ENCODE measurements at regions not wholly inside any gene's neighbourhood (a gene's known extent, or its start where the extent isn't known, plus 50 kb on each side); places are given as distances from the start of the nearest gene placed in this dataset.

DNA sequence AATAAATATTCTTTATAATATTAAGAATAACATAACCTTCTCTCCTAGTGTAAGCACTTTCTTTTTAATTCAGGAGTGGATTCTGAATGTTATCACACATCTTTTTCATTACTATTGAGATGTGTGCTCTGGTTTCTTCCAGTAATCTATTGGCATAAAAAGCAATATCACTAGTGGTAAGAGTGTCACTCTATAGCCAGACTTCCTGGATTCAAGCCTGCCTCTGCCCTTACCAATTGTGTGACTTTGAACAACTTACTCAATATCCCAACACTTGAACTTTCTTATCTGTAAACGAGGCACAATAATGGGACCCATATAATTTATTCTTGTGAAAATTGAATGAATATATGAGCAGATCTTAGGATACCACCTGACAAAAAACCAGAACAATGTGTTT lies 71.0 kb downstream of the SEM1 start:
- no peak for DNase-seq (ENCODE audit: low read depth)

DNA sequence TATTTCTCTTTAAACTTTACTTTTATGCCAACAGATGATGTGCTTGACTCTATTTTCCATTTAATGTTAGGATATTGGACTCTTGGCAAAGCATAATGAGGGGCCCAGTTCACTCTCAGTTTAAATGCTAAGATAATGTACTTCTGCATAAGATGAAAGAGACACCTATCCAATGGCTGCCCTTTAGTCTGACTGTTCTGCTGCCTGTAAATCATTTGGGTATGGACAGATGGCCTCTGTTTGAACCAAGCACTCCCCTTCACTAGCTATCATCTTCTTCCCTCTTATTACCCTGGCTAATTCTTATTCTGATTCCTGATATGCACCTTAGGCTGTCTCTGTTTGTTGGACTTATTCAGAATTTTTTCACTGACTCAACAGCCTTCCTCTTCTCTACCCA lies 72.1 kb downstream of the SEM1 start:
- no peak for DNase-seq (ENCODE audit: low read depth)

DNA sequence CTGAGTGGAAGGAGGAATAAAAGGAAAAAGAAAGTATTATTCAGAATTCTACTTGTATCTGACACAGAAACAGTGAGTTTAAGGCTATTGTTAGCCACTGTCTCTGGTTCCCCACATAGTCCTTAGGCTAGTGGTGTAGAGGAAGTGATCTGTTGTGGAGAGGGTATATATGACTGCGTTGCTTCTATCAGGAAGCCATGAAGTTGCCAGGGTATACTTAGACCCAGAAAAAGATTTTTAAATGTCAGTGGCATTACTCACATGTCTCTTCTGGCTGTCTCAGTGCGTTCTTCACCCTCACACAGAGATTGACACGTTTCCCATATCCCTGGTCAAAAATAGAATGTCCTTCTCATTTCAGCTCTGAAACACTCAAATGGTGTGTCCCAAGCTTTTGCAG lies 72.7 kb downstream of the SEM1 start:
- DNase-seq (ENCODE audit: low read depth) = no peak

DNA sequence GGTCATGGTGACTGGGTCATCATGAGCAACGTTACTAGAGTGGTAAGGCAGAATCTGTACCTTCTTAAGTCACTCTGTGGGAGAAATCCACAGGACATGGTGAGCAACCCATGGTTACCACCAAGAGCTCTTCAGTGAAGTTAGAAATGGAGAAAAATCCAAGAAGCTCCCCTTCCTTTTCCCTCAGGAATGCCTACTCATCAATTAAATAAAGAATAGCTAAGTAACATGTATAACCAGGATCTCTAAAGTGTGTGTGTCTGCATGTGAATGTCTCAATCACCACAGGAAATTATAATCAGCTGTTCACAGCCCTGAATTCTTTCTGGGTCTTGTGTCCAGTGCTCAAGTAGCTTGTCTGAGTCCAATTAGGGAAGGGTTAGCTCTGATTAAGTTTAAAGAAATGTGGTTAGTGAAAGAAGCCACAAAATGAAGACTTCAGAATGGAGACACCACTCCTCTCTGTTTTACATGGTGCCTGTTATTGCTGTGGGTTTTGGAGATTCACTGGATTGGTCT lies 73.2 kb downstream of the SEM1 start:
- DNase-seq (ENCODE audit: low read depth) = no peak

DNA sequence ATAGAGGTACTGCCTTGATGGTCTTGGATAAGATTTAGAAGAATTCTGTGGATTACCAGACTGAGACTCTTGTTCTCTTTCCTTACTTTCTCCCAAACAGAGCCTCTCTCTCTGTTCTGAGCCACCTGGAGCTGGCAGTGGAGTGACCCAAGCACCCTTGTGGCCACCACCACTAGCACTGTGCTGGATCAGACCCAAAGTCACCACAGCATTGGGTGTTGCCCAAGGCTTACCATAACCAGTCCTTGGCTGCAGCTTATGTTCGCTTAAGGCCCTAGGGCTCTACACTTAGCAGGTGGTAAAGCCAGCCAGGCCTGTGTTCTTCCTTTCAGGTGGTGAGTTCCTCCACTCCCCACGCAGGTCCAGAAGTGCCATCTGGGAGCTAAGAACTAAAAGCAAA lies 79.8 kb downstream of the SEM1 start:
- DNase-seq (ENCODE audit: low read depth) = no peak

DNA sequence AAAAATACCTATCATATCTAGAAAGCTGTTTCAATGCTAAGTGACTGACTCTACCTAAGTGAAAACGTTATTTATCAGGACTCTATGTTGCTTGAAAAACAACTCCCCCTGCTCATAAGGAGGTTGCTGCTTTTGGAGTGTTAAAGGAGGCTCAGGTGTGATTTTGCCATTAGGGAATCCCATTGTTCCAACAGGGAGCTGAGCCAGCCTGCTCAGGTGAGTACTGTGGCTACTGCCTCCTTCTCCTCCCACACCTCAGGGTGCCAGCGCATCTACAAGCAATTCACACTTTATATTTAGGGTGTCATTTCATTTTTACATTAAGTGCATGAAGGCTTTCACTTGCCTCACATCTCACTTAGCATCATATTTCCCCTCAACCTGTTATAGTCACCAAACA lies 84.7 kb downstream of the SEM1 start:
- no peak for DNase-seq (ENCODE audit: low read depth)

DNA sequence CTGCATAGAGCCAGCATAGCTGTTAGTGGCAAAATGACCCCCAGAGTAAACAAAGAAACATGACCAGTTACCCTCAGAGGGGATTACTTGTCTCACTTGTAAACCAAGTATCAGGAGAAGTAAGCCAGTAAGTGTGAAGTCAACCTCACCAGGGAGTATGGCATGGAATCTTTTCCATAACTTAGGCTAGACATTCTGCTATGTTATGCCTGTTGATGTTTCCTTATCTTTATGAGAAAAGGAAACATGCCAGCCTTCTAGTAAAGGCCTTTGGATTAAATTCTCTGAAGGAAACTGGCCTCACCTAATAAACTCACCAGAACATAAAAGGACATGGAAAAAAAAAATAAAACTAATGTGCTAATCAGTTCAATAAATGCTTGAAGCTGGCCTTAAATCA lies 87.7 kb downstream of the SEM1 start:
- no peak for DNase-seq (ENCODE audit: low read depth)

DNA sequence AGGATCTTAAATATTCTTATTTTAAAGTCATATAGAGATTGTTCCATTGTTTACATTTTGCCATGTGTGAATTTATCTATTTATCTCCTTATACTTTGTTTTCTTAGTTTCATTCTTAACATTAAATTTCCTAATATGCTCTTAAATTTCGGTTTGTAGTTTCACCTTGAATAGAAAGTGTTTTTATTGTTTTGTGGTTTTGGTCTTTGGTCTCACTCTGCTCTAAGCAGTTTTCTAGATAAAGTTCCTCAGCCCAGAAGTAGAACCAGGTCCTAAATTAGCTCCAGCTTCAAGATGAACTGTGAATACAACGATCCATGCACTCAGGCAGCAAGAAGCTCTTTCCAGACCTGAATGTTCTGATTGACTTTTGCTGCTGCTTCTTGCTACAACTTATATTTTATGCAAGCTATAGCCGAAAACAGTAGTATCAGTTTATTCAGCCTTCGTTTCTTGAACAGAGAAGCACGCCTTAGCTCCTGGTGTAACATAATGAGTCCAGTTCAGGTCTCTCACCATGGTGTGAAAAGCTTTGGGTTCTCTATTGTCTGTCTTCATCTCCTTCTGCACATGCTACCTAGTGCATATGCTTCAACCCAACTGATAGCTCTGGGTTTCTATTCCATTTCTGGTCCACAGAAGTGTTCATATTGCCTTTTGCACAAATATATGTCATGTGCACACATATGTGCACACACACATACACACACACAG lies 95.3 kb downstream of the SEM1 start:
- no peak for DNase-seq (ENCODE audit: low read depth)

DNA sequence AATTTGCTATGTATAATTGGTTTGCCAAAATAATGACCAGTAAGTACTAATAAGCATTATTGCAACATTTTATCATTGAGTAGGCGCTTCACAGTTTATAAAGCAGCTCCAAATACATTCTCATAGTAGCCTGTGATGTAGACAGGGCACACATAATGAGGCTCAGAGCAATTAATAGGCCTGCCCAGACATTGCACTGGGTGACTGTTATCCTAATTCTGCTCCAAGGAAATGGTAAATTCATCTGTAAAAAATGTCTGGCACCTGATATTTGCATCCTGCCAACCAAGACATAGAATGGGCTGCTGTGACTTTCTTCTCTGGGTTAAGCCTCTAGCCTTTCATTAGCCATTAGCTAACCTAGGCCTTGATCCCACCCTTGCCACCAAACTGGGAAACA lies 97.6 kb downstream of the SEM1 start:
- no peak for DNase-seq (ENCODE audit: low read depth)

DNA sequence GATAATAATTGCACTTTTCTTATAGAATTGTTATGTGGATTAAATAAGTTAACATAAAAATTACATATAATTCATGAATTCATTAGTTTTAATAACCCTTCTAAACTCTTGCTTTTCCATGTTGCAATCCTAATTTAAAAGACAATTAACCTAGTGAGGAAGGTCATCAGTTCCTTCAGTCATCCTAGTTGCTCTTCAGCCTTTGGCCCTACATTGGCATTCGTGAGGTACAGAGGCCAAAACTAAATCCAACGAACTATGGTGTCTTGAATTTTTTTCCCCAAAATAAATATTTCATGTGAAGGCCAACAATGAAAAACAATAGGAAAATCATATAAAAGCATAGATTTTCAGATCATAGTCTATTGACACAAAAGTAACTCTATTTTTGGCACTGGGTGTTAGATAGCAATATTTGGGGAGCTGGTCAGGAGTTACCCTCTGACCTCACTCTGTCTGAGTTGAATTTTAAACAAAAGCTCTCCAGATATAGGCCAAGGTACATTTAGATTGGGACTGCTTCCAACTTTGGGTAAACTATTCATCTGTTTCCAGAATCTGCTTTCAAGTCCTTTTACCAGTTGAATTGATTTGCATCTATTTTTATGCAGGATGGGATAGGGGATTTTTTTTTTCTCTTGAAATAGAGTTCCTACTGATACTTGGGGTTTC lies 104.5 kb downstream of the SEM1 start:
- no peak for DNase-seq (ENCODE audit: low read depth)

DNA sequence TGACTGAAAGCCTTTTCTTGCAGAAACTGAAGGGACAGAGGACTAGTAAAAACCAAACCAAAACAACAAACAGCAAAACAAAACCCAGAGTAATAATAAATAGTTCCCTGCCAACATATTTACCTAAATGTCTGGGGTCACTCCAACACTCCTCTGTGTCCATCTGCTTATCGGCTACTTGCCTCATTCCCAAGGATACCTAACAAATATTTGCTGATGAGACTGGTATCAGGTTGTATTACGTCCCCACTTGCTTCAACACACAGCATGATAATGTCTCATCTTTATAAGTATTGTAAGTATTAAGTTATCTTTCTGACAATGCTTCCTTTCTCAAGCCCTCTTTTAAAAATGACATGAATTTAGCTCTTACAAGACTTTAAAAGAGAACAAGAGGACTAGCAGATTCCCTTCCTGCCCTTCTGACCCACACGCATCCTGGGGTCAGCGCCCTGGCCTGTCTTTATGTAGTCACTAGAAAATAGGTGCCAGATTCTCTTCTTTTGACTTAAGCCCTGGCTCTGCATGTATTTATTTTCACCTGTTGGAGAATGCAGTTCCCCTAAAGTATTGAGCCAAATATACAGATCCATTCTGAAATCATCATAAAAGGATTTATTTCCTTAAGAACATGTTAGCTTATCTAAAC lies 110.2 kb downstream of the SEM1 start:
- DNase-seq (ENCODE audit: low read depth) = no peak

DNA sequence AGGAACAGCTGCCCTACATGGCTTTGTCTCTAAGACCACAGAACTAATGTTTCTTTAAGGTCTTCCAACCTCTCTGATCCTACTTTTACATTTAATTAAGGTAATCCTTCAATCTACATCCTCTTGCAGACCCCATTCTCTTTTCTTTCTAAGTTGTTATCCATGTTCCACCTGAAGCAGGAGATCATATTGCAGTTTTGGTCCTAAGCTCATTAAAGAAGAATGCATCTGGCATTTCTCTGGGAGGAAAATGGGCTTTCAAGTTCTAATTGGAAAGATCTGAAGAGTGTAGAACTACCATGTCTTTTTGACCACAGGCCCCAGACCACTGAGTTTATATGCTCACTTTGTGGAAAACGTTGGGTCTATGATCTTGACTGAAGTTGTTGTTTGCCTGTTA lies 111.2 kb downstream of the SEM1 start:
- DNase-seq (ENCODE audit: low read depth) = no peak

DNA sequence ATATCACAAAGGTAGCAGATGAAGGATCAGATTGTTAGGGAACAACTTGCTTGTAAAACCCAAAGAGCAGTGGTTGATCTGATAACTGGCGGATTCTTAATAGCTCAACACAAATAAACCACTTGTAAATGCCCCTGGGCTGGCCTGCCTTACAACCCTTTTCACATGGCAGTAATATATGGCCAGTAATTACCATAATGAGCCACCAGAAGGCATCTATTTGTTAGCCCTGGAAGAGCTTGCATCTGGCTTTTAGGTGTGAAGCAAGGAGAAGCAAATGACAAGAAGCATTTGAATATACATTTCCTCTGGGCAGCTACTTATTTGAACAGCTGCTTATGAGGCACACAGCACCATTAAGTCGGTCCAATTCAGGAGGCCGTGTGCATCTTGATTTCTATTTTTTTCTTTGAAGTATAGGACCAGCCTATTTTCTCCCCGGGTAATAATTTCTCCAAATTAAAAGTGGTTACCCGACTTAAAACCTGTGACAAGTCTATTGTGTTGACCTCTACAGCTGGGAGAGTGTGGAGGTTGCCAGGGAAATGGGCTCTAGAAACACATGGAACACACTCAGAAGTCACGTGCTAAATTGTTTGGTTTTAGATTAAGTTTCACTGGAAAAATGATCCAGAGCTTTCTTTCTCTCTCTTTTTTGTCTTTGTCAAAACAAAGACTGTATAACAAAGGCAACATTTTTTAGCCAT lies 113.4 kb downstream of the SEM1 start:
- no peak for DNase-seq (ENCODE audit: low read depth)

DNA sequence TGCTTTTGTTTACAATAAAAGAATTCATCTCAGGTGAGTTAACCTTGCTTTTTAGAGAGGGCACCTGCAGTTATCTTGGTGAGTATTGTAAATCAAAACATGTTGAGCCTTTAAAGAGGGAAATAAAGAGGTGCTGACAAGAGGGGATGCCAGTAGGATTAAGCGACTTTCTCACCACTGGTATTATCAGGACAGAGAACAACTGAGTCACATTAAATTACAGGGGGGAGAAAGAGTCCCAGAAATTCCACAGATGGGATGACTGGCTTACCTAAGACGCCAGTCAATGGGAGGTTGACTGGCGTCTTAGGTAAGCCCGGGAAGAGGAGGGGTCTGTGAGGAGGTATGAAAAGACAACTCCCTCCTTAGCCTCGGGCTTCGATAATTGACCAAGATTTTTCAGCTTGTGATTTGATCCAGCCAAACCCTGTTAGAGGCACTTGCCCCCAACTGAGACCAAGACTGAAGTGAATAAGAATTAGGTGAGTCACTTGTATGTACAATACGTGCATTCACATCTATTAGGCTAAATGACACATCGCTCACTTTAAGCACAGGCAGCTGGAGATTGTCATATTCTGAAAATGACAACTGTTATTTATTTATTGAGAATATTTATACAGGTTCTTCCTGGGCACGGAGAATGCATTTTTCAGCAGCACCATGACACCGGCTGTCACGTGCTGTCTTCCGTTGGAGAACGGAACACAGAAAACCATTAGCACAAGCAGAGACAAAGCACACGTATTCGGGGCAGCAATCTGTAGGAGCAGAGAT lies 117.6 kb downstream of the SEM1 start:
- no peak for DNase-seq (ENCODE audit: low read depth)

DNA sequence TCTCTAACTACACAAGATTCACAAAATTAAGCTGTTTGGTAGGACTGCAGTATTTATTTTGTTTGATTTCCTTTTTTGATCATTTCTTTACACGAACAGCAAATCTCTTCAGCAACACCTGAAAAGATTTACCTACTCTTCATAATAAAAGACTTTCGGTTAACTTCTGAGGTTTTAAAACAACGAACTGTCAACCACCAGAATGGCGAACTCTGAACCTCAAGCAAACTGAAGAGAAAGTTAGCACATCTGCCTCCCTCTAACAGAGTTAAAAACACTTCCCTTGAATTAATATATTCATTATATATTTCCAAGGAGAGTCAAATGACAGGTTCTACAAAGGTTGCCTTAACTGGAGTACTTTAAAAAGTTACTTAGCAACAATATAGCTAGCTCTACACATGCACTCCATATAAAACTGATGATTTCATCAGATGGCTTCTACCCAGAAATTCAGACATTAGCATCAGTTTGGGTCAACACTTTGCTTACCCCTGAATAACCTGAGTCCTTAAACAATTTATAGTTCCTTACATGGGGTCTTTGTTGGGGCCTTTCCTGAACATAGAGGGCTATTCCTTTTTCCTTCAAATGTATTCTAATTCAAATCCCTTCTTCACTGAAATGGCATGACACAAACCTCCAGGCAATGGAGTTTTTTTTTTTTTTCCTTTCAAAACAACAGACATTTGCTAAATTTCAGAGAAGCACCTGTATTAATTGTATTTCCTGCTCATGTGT lies 118.3 kb downstream of the SEM1 start:
- DNase-seq (ENCODE audit: low read depth) = no peak

DNA sequence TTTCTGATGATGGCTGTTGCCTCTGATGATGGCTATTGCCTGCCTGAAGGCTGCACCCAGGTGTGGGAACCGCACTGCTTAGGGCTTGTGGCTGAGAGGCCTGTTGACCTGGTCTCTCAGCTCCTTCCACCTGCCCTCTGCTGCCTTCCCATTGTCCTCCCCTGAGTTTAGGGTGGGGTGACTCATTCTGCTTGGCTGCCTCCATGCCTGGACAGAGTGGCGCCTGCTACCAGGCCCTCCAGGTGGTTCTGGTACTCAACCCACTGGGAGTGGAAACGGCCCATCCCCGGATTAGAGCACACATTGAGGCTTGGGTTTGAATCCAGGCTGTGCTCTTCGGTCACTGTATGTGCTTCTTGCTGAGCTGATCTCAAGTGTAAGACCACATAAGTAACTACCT lies 120.6 kb downstream of the SEM1 start:
- no peak for DNase-seq (ENCODE audit: low read depth)

DNA sequence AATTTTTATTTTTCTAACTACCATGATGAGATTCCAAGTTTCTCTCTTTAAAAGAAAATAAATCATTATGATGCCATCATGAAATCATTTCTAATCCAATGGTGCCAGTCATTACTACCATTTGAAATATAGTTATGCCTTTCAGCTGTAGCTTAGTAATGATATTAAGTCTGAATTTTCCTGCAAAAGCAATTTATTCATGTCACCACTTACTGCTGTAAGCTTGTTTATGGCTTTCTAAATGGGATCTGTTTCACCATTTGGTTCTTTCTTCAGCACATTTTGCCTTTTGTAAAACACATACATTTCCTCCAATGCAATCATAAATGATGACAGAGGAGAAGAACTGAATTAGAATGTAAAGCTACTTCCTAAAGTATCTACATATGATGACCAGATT lies 130.5 kb downstream of the SEM1 start:
- no peak for DNase-seq (ENCODE audit: low read depth)

DNA sequence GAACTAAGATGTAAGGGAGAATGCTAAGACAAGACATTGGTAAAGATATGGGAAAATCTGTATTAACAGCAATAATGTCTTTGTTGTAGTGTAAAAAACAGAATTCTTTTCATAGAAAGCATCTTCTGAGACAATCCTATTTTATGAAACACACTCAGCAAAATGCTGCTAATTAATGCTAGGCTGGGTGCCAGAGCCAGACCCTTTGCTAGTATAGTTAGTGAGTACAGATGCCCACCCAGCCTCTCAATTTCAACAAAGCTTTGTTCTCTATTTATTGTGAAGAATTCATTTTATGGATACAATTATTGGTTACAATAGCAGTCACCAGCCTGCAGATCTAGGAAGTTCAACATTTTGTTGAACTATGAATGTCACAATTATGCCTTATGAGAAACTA lies 131.0 kb downstream of the SEM1 start:
- no peak for DNase-seq (ENCODE audit: low read depth)

DNA sequence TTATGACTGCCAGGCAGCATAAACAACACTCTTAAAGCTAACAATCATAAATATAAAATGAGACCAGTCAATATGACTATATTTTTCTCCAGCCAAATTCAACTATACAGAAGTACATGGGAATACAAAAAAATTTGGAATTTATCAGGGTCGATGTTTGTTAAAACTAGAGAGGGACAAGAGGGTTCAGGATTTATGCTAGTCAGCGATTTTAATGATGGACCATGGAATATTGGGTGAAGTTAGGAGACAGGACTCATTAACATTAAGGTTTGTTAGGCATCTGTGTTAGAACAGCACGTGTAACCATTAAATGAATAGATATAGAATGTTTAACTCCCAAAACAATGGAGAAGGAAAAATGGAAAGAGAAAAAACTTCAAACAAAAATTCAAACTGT lies 146.2 kb downstream of the SEM1 start:
- DNase-seq (ENCODE audit: low read depth) = no peak

DNA sequence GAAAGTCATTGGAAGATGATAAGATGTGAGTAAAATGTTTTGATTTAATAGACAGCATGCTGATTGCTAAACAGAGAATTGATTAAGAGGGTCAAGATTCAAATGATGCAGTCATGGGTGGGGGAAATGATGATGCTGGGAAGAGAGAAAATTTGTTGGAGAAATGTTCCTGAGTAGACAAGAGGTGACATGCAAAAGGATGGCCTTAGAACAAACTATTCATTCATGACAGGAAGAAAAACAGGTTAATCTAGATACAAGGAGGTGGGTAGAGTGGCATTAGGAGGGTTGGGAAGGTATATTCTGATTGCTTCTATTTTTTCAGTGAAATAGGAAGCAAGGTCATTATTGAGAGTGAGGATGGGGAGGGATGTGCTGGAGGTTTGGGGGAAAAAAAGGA lies 146.7 kb downstream of the SEM1 start:
- DNase-seq (ENCODE audit: low read depth) = no peak

DNA sequence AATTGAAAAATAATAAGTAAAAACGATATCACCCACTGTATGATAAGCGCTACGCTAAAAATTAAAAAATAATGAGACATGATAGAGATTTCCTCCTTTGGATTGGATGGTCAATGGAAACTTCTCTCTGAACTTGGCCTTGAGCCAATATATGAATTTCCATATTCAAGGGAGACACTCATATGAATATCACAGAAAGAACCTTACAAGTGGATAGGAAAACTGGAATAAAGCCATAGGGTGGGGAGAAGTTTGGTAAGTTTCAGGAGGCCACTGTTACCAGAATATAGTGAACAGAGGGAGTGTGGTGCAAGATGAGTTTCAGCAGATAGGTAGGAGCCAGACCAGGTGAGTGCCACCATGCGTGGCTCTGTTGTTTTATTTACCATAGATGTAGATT lies 147.2 kb downstream of the SEM1 start:
- DNase-seq (ENCODE audit: low read depth) = no peak

Measured in fibroblast of the conjunctiva (primary cell).